ENCODE measurements at regions not wholly inside any gene's neighbourhood (a gene's known extent, or its start where the extent isn't known, plus 50 kb on each side); places are given as distances from the start of the nearest gene placed in this dataset.

DNA sequence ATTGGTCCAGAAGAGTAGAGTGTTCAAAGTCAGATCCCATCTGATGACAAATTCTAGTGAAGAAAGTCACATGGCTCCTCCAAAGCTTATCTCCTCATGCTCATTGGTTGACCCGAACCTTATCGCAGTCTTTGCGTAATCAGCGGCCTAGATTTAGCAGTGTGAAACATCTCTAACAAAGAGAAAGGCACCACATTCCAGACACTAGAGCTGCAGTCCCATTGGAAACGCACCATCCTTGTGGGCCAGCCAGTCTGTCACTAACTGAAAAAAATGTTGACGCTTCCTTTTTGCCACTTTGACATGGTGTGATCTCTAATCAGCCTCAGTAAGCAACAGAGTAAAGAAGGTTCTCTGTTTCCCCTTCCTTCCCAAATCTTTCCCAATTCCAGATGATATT lies 458.0 kb upstream of the WWC1 start:
- ATAC-seq = no peak
- TF ChIP-seq RELA (IDR thresholded peaks at IDR 0.05; ENCODE audit: borderline replicate concordance, partially characterized antibody) = no peak
- TF ChIP-seq CHD1 (IDR thresholded peaks at IDR 0.05; ENCODE audit: low read depth, low read length) = no peak
- no peak for TF ChIP-seq IRF4 (IDR thresholded peaks at IDR 0.05; ENCODE audit: low read depth, low read length)
- no peak for TF ChIP-seq KLF5 (IDR thresholded peaks at IDR 0.05; ENCODE audit: partially characterized antibody)
- no peak for TF ChIP-seq SIX5 (IDR thresholded peaks at IDR 0.05; ENCODE audit: low read depth, low read length, severe bottlenecking)
- no peak for TF ChIP-seq MYC (IDR thresholded peaks at IDR 0.05; ENCODE audit: insufficient read depth, insufficient read length, insufficient replicate concordance, low read length, severe bottlenecking)
- TF ChIP-seq, protein P1, sequence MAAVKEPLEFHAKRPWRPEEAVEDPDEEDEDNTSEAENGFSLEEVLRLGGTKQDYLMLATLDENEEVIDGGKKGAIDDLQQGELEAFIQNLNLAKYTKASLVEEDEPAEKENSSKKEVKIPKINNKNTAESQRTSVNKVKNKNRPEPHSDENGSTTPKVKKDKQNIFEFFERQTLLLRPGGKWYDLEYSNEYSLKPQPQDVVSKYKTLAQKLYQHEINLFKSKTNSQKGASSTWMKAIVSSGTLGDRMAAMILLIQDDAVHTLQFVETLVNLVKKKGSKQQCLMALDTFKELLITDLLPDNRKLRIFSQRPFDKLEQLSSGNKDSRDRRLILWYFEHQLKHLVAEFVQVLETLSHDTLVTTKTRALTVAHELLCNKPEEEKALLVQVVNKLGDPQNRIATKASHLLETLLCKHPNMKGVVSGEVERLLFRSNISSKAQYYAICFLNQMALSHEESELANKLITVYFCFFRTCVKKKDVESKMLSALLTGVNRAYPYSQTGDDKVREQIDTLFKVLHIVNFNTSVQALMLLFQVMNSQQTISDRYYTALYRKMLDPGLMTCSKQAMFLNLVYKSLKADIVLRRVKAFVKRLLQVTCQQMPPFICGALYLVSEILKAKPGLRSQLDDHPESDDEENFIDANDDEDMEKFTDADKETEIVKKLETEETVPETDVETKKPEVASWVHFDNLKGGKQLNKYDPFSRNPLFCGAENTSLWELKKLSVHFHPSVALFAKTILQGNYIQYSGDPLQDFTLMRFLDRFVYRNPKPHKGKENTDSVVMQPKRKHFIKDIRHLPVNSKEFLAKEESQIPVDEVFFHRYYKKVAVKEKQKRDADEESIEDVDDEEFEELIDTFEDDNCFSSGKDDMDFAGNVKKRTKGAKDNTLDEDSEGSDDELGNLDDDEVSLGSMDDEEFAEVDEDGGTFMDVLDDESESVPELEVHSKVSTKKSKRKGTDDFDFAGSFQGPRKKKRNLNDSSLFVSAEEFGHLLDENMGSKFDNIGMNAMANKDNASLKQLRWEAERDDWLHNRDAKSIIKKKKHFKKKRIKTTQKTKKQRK (IDR thresholded peaks at IDR 0.05; ENCODE audit: low read depth, low read length) = no peak
- no peak for TF ChIP-seq NRF1 (conservative IDR thresholded peaks at IDR 0.05; ENCODE audit: low read depth, low read length)
- no peak for TF ChIP-seq POLR2AphosphoS2 (IDR thresholded peaks at IDR 0.05; ENCODE audit: low read depth, low read length)
- no peak for TF ChIP-seq EED (IDR thresholded peaks at IDR 0.05; ENCODE audit: low read depth)
- no peak for TF ChIP-seq BACH1 (IDR thresholded peaks at IDR 0.05; ENCODE audit: borderline replicate concordance)
- TF ChIP-seq BRCA1 (IDR thresholded peaks at IDR 0.05; ENCODE audit: low read depth, low read length) = no peak
- TF ChIP-seq SIN3A (IDR thresholded peaks at IDR 0.05; ENCODE audit: low read depth, low read length) = no peak
- TF ChIP-seq, protein P2, sequence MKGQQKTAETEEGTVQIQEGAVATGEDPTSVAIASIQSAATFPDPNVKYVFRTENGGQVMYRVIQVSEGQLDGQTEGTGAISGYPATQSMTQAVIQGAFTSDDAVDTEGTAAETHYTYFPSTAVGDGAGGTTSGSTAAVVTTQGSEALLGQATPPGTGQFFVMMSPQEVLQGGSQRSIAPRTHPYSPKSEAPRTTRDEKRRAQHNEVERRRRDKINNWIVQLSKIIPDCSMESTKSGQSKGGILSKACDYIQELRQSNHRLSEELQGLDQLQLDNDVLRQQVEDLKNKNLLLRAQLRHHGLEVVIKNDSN (IDR thresholded peaks at IDR 0.05; ENCODE audit: borderline replicate concordance, extremely low read length, insufficient read depth, low read depth, low read length) = no peak
- TF ChIP-seq, protein P3, sequence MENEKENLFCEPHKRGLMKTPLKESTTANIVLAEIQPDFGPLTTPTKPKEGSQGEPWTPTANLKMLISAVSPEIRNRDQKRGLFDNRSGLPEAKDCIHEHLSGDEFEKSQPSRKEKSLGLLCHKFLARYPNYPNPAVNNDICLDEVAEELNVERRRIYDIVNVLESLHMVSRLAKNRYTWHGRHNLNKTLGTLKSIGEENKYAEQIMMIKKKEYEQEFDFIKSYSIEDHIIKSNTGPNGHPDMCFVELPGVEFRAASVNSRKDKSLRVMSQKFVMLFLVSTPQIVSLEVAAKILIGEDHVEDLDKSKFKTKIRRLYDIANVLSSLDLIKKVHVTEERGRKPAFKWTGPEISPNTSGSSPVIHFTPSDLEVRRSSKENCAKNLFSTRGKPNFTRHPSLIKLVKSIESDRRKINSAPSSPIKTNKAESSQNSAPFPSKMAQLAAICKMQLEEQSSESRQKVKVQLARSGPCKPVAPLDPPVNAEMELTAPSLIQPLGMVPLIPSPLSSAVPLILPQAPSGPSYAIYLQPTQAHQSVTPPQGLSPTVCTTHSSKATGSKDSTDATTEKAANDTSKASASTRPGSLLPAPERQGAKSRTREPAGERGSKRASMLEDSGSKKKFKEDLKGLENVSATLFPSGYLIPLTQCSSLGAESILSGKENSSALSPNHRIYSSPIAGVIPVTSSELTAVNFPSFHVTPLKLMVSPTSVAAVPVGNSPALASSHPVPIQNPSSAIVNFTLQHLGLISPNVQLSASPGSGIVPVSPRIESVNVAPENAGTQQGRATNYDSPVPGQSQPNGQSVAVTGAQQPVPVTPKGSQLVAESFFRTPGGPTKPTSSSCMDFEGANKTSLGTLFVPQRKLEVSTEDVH (IDR thresholded peaks at IDR 0.05; ENCODE audit: low read depth, partially characterized antibody) = no peak
- TF ChIP-seq RFX5 (IDR thresholded peaks at IDR 0.05; ENCODE audit: low read depth, low read length) = no peak
- H3K4me1 ChIP-seq (ENCODE audit: control insufficient read depth, insufficient read depth, low read length) = no peaks in the 10 kb centered on the region
- BruUV-seq (replicated peaks) = no TSS peak
- RAD21 ChIA-PET (ENCODE audit: unreplicated experiment) = no interaction called here
- H3K4me3 ChIP-seq = no peak overlapping the region
- 56% methylated on average over 6 of the region's 6 CpGs for WGBS (ENCODE audit: insufficient coverage, insufficient replicate concordance, low lambda C conversion rate, missing lambda C conversion rate)
- no peaks in the 10 kb centered on the region for H3K9me3 ChIP-seq (replicated peaks; ENCODE audit: control insufficient read depth, insufficient read depth, low read length)
- CTCF ChIA-PET = no interaction called here
- no peak overlapping the region for H3K27ac ChIP-seq (ENCODE audit: control insufficient read depth, insufficient read depth)
- H3K79me2 ChIP-seq (ENCODE audit: control insufficient read depth, insufficient read depth, low read length) = no peaks in the 10 kb centered on the region
- no peak overlapping the region for H2AFZ ChIP-seq (ENCODE audit: control insufficient read depth, low read depth, low read length)
- no peak for DNase-seq (ENCODE audit: low read depth, low spot score)
- in situ Hi-C loops (cut with MboI) = no loop called here
- H3K9ac ChIP-seq (ENCODE audit: control insufficient read depth, insufficient read depth, low read length) = no peak overlapping the region
- POLR2A ChIA-PET = no interaction called here
- SMC1A ChIA-PET (ENCODE audit: uncharacterized antibody, unreplicated experiment) = no interaction called here
- FAIRE-seq = no peak
- no peaks in the 10 kb centered on the region for H3K36me3 ChIP-seq (ENCODE audit: control insufficient read depth in 2 of 2, insufficient read depth in 2 of 2, low read length in 1 of 2)
- H3K27me3 ChIP-seq (replicated peaks in 1 of 2; ENCODE audit: control insufficient read depth in 2 of 2, insufficient read depth in 2 of 2, low read length in 1 of 2) = no peaks in the 10 kb centered on the region
- no peaks in the 10 kb centered on the region for H4K20me1 ChIP-seq (ENCODE audit: control insufficient read depth, insufficient read depth)
- intact Hi-C loops (cut with micrococcal nuclease; ENCODE audit: unreplicated experiment) = no loop called here
- no peak overlapping the region for H3K4me2 ChIP-seq (ENCODE audit: control insufficient read depth, insufficient read depth)

Measured in GM12878 (cell line).